GM18498 (cell line): ENCODE measurements at regions not wholly inside any gene's neighbourhood (a gene's known extent, or its start where the extent isn't known, plus 50 kb on each side); places are given as distances from the start of the nearest gene placed in this dataset.
"Not testable (repeated sequence)": the region's sequence is repeated elsewhere in the genome, so short reads cannot be mapped to it uniquely, and the experiment has no call there.

ENCODE experiments used
- ATAC-seq: cut with Tn5 transposase; IDR thresholded peaks from one replicate; pipeline ENCODE4 v1.9.1; 2021; ENCODE audit warnings: mild to moderate bottlenecking, moderate library complexity; ENCODE audit not compliant: unreplicated experiment

- peak; percentile 27 for ATAC-seq
Observed at GRCh38 chr2:131584380-131584779, 56.7 kb downstream of the CCDC74A start.

- ATAC-seq, result peak; percentile 63
Observed at GRCh38 chr2:131584940-131585339, 57.3 kb downstream of the CCDC74A start.

GRCh38 chr2:131588152-131588873, 60.6 kb downstream of the CCDC74A start:
- peak; percentile 83 for ATAC-seq

GRCh38 chr2:131589126-131589525, 61.4 kb downstream of the CCDC74A start:
- not testable (repeated sequence) for ATAC-seq

- ATAC-seq, result no peak
Observed at GRCh38 chr2:131590366-131590765, 62.7 kb downstream of the CCDC74A start.

- no peak for ATAC-seq
Observed at GRCh38 chr2:131590896-131591295, 63.2 kb downstream of the CCDC74A start.

- not testable (repeated sequence) for ATAC-seq
Observed at GRCh38 chr2:131596561-131596960, 68.9 kb downstream of the CCDC74A start.

- ATAC-seq, result not testable (repeated sequence)
Observed at GRCh38 chr2:131602444-131602843, 74.8 kb downstream of the CCDC74A start.

GRCh38 chr2:131604652-131605051, 77.0 kb downstream of the CCDC74A start:
- ATAC-seq, result not testable (repeated sequence)

GRCh38 chr2:131606366-131606765, 78.7 kb downstream of the CCDC74A start:
- not testable (repeated sequence) for ATAC-seq

- not testable (repeated sequence) for ATAC-seq
Observed at GRCh38 chr2:131607056-131607455, 79.4 kb downstream of the CCDC74A start.

GRCh38 chr2:131614539-131614938, 86.9 kb downstream of the CCDC74A start:
- ATAC-seq, result not testable (repeated sequence)

- not testable (repeated sequence) for ATAC-seq
Observed at GRCh38 chr2:131618320-131618719, 90.6 kb downstream of the CCDC74A start.

- ATAC-seq, result not testable (repeated sequence)
Observed at GRCh38 chr2:131622874-131623273, 95.2 kb downstream of the CCDC74A start.

GRCh38 chr2:131626011-131626410, 98.3 kb downstream of the CCDC74A start:
- not testable (repeated sequence) for ATAC-seq

- not testable (repeated sequence) for ATAC-seq
Observed at GRCh38 chr2:131626565-131626964, 98.9 kb downstream of the CCDC74A start.

GRCh38 chr2:131627777-131628176, 100.1 kb downstream of the CCDC74A start:
- not testable (repeated sequence) for ATAC-seq

GRCh38 chr2:131631648-131632047, 104.0 kb downstream of the CCDC74A start:
- ATAC-seq, result not testable (repeated sequence)

GRCh38 chr2:131633405-131633804, 105.7 kb downstream of the CCDC74A start:
- not testable (repeated sequence) for ATAC-seq

- not testable (repeated sequence) for ATAC-seq
Observed at GRCh38 chr2:131633827-131634695, 106.4 kb downstream of the CCDC74A start.

GRCh38 chr2:131635611-131636010, 107.9 kb downstream of the CCDC74A start:
- no peak for ATAC-seq
